ENCODE measurements at regions not wholly inside any gene's neighbourhood (a gene's known extent, or its start where the extent isn't known, plus 50 kb on each side); places are given as distances from the start of the nearest gene placed in this dataset.

DNA sequence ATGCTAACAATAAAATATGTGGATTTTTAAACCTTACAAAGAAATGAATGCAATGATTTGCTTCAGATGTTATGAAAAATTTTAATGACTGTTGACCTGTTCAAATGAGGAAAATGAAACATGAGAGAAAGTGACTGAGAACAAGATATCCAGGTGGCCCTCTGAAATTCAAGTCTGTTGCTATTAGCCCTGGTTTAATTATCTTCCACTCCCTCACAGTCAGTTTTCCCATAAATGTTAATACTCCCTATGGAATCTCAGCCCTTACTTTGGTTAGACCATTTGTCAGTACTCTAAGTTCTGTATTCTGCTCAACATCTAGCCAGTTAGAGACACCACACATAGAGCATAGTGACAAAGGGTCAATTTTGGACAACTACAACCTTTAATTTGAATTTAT, 327.8 kb downstream of the PDGFC start:
- no peak for DNase-seq

DNA sequence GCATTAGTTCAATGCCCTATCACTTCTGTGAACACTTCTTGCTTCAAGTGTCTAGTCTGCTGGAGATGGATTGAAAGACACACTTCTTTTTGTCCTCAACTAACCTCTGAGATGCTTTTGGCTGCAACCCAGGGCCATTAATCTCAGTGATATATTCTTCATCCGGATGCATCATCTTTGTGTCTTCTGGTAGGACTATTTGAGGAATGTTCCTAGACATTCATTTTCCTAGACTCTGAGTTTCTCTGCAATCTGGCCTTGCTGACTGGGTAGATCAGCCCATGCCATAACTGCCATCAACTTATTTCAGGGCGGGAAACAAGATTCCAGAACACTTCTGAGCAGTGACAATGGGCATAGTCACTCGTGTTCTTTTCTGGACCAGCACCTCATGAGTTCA, 329.4 kb downstream of the PDGFC start:
- DNase-seq, result no peak

DNA sequence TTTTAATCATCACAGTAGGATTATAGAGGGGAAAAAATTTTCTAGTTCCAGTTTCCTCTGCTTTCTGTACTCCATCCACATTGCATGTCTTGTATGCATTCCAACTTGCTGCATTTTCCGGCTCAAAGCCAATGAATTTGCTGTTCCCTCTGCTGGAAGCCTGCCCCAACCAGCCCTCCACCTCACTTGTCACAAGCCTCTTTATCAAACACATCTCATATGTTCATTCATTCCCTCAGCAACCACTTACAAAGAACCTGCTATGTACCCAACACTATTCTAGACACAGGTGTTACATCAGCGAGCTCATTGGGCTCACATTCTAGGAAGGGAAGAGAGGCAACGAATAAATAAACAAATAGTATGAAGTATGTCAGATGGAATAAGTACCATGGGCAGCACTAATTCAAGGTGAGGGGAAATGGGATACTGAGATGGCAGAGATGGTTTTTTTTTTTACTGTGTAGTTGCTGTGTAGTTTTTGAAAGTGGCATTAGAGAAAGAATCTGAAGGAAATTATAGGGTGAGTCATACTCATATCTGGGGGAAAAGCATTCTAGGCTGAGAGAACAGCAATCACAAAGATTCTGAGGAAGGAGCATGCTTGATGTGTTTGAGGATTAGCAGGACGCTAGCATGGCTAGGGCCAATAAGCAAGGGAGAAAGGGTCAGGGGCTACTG, 332.5 kb downstream of the PDGFC start:
- DNase-seq, result peak; percentile 57

DNA sequence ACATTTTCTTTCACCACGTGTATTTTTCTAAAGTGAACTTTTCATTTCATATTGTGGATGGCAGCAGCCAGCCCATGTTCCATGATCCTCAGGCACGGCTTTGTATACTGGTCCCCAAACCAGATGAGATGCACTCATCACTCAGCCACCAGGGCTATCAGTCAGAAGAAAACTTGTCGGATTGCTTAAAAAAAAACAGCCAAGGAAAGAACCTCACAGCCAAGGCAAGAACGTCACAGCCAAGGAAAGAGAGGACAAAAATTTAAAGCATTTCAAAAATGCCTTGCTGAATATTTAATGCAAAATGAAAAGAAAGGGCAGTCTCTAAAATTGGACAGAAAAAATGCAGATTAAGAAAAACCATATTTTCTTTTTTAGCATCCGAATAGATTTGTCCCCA, 333.3 kb downstream of the PDGFC start:
- no peak for DNase-seq

DNA sequence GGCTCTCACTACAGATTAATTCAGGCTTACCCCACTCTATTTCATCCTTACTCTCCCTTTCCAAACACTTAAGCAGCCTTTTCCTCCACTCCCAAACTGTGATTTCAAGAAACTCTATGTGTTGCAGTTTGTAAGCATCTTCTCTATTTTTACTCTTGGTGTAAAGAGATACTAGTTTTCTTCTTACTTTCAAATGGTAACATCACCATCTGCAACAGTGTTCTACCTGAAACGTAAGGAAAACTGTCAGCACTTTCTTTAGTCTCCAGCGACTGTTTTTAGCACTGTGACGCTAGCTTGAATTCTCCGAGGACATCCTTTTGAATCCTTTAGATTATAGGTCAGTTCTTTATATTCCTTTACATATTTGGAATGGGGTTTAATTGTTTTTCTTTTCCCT, 335.2 kb downstream of the PDGFC start:
- no peak for DNase-seq

DNA sequence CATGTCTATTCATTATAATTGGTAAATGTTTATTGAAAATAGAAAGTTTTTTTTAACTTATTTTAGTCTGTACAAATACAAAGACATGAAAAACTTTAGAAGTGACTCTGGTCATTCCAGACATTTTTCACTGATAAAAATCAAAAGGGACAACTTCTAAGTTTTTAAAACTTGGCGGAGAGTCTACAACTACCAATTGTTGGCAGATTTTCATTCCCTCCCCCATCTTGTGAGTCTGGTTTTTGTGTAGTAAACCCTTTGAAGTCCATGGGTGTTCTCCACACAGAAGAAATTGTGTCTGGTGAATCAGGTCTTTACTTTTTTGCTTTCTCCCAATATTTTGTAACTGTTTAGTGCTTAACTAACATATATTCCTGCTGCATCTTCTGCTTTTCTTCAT, 336.5 kb downstream of the PDGFC start:
- DNase-seq, result no peak

DNA sequence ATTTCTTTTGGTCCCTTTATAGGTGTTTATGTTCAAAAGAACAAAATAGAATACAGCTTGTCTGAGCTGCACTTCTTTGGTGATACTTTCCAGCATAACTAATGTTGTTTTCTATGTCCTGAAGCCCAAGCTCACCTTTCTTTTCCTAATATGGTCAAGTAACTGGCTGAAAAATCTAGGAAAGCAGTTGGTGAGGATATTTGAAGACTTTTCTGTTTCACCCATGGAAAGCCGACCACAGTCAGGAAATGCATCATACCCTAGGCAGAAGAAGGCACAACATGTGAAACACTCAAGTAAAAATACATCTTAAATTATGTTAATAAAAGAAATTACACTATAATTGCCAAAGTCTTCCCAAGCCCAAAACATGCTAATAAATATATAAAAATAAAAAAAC, 337.0 kb downstream of the PDGFC start:
- DNase-seq, result peak; percentile 7

DNA sequence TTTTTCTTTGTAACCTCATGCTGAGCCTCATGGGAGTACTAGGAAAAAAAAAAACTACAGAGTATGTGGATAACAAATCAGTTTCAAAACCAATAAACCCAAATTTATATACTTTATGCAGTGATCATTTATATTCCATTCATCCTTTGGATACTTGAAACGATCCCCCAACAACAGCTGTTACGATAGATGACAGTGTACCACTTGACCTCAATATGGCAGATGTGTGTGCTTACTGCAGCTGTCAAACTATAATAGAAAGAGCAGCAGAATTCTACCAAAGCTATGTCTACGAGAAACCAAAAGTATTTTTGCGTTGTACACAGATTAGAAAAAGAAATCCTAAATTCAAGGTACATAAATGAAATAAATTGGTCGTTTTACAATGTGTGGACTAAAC, 337.8 kb downstream of the PDGFC start:
- DNase-seq, result peak; percentile 36

DNA sequence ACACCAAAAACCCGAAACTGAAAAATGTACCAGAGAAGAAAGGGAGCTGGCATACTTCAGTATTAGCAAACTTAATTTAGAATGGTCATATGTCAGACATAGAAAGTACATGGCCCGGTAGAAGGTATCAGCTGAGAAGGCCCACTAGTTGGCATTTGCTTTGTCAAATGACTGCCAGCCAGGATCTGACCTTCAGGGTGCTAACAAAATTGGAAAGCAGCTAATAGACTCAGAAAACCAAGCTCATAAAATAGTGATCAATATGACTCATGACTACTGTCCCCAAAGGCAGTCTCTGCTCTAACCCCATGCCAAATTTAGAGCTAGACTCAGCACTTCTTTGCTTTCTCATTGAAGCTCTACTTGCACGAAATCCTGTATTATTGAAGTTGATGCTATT, 342.7 kb downstream of the PDGFC start:
- DNase-seq, result no peak

DNA sequence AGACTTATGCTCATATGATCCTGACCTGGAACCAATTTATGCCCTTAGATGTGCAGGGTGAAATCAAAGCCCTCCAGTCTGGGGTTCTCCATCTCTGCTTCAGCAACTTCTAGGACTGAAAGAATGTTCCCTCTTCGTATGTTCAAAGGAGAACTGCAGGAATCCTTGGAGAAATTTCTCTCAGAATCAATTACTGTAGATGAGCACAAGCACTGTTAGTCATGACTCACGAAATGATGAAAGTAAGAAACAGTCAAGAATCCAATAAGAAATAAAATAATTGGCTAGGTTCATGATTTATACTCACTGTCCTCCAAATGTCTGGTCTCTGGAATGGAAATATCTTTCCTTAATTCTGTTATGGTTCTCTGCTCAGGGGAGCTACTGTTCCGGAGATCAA, 348.2 kb downstream of the PDGFC start:
- DNase-seq, result no peak

DNA sequence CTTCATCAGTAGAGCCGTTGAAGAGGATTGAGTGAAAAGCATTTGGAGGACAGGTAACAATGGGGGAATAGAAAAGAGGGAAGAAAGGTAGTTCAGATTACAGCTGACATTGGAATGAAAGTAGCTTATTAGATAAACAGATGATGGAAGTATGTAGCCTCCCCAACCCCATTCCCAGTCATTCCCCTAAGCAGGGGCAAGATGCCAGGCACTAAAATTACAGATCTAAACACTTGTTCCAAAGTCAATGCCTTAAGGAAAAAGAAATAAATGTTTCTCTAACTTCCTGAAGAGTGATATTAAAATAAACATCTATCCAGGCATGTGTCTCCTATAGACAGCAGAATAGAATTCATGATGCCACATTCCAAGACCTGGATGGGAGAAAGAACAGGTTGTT, 350.8 kb downstream of the PDGFC start:
- no peak for DNase-seq

DNA sequence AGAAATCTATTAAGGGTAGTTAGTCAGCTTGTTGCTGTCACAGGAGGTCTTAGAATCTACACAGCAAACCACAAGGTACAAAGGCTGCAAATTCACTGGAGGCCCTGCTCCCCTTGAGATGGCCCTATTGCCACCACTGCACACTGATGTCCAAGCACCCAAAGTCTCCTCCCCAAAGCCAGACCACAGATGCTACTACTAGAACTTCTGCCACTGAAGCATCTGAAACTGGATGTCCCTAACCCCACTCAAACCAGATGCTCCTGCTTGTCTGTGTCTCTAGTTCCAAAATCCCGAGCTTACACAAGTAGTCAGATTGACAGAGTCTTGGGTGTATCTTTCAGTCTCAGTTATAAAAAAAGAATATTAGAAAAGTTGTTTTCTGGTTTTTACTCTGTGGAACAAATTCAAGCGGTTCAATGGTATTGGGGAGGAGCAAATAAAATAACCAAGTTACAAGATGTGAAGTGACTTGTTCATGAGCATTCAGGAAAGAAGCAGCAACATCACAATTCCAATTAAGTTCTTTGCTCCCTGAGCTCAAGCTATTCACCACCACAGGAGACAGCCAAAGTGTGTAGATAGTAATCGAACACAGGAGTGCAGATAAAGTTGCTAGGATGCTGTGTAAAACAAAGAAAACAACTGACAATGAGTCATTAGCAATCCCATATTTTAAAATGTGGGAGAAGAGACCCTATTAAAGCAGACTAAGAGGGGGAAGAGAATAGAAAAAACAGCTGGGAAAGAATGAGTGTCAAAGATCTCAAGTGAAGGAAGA, 352.3 kb downstream of the PDGFC start:
- no peak for DNase-seq

DNA sequence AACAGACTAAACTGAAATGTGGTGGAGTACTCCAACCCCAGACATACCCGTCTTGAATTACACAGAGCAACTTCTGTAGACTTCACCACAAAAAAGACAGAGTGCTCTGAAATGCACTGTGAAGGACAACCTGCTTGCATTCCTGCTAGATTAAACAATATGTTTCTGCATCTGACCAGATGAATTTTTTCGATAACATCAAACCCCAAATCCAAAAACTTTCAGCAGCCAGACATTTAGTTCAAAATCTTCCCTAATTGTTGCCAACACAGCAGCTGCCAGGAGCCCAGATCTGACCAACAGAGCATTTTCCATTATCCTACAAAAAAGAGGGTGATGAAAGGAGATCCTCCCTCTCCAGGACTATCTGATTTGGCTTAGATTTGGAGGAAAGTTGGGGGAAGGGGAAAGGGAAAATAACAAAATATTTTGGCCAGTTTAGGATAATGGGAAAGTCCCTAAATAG, 356.5 kb downstream of the PDGFC start:
- DNase-seq, result no peak

DNA sequence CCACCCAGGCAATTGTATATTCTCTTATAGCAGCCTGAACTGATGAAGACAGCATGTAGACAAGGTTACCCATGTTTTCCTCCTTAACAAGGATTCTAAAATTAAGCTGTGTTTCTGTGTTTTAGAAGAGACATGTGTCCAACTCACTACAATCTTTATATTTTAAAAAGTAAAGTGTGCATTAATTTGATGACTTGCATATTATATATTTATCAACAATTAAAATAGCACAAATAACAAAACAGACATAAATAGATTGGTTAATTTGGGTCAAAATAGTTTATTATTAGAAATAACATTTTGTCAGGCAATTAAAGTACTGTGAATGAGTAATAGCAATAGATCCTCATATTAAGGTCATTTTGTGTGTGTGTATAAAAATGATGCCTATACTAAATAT, 357.1 kb downstream of the PDGFC start:
- DNase-seq, result no peak

DNA sequence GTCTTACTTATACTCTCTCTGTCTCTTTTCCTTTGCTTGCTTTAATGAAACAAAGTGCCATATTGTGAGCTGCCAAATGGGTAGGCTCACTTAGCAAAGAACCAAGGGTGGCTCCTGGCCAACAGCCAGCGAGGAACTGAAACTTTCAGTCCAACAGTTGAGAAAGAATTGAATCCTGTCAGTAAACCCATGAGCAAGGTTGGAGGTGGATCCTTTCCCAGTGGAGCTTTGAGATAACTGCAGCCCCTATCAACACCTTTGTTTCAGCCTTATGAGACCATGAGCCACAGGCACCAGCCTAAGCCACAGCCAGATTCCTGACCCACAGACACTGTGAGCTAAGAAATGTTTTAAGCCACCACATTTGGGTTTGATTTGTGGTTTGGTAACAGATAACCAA, 362.2 kb downstream of the PDGFC start:
- DNase-seq, result no peak

DNA sequence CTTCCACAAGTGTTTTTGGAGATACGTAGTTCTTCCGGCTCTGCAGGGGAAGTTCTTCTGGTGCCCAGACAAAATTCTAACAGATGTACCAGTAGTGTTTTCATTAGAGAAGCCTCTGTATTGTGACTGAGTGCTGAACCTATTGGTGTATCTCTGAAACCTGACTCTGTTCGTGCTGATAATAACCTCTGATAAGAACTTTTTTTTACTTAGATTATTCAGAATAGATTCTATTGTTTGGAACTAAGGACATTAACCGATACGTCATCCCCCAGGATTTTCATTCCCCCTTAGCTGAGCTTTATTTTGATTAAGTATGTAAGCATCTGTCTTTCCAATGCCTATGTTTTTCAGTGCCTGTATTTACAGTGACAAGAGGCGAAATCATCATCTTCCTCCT, 362.9 kb downstream of the PDGFC start:
- no peak for DNase-seq

DNA sequence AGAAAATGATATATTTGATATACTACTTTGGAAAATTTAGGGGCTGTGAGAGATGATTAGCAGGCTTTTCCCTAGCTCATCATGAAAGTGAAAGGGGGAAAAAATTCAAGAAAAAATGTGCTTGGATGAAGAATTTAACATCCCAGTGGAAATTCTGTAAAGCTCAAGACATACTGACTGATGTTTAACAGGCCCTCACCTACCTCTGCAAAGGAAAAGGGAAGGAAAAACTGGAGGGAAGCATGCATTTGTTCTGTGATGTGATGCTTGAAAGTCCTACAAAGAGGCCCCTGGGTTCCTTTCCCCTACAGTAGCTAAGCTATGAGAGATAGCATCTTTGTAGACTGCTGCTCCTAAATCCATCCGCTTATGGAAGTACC, 364.1 kb downstream of the PDGFC start:
- DNase-seq, result no peak

DNA sequence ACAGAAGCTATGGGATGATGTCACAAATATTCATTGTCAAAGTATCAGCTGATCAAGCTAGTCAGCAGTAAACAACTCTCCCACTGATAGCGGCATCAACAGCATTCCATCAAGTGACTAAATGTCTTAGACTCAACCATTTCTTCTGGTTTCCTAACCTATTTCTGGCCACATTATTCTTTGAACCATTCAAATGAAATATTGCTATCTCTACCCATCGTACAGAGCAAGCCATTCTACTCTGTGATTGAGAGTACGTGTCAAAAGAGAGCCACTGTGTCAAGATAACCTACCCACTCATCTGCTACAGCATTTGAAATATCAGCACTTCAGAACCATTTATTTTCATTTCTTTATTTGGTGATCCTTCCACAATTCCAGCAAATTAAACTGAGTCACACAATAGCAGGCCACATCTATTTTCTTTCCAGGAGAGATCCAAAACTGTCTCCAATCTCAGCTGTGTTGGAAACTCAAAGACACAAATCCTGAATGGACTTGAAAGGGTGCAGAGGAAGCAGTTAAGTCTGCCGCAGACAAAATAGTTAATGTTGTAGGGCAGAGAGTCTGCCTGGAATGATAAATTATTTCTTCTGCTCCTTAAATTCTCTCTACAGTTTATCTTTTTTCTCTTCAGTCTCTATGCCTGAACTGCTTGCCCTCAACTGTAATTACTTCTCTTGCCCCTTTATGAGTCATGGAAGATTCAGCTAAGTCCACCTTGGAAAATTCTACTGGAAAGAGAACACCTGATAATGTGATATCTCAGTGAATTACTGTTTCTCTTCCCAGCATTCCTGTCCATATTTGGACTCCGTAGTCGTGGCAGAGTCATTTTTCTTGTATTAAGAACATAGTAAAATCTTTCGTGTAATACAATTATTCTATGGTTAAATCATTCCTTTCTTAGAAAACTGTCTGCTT, 364.8 kb downstream of the PDGFC start:
- no peak for DNase-seq

DNA sequence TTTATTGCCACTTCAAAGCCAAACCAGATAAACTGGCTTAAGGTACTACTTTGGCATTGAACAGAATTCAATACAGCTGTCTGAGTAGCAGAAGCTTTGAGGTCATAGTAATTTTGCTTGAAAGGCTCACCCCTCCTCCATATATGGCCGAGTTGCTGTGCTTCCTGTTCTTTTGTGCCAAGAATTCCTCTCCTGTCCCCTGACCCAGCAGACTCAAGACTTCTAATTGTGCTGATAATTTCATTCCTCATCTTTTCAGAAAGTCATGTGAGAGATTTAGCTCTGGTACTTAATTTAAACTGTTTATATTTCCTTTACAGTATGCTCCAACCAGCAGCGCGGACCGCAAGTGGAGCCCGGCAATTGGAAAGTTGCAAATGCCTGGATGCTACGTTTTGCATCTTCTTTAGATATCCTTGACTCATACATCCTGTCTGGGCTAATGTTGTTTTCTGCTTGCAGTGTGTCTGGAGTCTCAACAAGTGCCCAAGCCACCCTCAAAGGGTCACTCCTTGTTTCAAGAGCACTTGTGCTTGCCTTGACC, 373.4 kb downstream of the PDGFC start:
- DNase-seq, result peak; percentile 80

DNA sequence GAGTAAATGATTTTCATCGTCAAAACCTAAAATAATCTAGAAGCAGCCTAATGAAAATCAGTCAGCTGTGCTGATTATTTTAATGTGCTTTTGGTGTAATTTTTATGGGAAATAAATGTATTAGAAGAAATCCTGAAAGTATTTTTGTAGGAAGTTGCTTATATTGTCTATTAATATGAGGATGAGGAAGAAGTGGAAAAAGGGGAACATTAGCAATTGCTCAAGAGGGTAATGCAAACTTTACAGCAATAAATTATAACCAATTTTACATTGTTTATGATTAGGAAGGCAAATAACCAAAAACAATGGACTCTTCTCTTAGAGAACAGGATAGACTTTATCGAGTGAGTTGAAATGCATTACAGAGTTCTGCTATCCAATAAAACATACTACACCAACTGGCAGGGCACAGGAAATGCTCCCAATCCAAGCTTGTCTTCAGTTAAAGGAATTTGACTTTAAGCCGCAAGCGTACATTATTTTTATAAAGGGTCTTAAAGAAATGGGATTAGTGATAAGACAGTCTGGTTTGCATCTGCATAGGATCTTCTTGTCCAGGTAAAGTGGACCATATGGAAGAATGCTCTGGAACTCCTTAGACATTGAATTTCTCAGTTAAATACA, 374.8 kb downstream of the PDGFC start:
- DNase-seq, result no peak

DNA sequence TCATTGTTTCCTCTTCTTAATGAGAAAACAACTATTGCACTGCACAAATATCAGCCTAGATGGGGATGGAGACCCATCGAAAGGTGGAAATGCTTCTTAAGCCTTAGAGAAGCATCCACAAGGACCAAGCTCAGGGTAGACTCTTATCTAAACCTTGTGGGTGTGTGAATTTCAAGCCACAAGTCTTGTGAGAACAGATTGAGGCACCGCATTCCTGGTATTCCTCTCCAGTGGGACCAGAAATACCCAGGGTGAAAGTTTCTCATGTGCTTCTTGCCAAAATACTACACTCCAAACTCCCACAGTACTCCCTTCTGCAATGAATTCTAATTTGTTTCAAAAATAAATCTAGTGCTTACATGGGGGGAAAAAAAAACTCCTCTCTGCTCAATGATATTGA, 375.6 kb downstream of the PDGFC start:
- no peak for DNase-seq

DNA sequence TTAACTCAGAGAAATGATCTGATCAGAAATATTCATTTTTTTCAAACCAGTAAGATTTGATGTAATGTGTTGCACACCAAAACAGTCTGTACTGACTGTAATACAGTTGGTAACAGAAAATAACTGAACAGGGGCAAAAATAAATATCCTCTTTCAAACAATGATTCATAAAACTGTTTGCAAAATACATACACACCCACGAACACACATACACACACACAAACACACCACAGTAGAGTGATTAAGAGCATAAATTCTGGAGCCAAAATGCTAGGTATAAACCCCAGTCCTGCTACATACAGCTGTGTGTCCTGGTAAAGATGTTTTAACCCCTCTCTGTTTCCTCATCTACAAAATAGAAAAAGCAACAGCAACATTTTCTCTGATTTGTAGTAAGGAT, 376.6 kb downstream of the PDGFC start:
- DNase-seq, result peak; percentile 45

DNA sequence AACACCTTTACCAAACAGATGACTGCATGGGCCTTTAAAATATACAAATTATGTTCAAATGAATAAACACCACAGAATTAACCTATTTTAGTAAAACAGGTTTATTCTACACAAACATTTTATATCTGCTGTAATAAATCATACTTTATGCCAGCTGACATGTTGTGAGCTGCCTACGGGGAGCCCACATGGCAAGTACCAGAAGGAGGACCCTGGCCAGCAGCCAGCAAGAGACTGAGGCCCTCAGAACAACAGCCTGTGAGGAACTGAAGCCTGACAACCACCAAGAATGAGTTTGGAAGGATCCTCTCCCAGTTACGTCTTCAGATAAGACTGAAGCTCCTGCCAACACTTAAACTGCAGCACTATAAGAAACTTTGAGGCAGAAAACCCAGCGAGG, 377.0 kb downstream of the PDGFC start:
- DNase-seq, result peak; percentile 49

All from DMS53 (cell line).